ENCODE measurements at regions not wholly inside any gene's neighbourhood (a gene's known extent, or its start where the extent isn't known, plus 50 kb on each side); places are given as distances from the start of the nearest gene placed in this dataset.

GRCh38 chr2:223238301-223238700 is 186.3 kb downstream of the KCNE4 start:
- no peaks in the 10 kb centered on the region for H3K27me3 ChIP-seq (ENCODE audit: control insufficient read depth, insufficient read depth, low read length)
- no peak overlapping the region for H3K27ac ChIP-seq (ENCODE audit: low read length)
- no peaks in the 10 kb centered on the region for H3K27me3 Mint-ChIP-seq (ENCODE audit: low read depth in 2 of 2)
- H3K4me1 ChIP-seq (ENCODE audit: control insufficient read depth, insufficient read depth, low read length): no peaks in the 10 kb centered on the region
- intact Hi-C loops (cut with micrococcal nuclease): no loop called here
- H3K27ac Mint-ChIP-seq: no peak overlapping the region
- H3K36me3 ChIP-seq (ENCODE audit: control insufficient read depth, insufficient read depth, low read length): no peaks in the 10 kb centered on the region
- ATAC-seq (no peak), DNase-seq (no peak)
- 90% methylated on average over 2 of the region's 2 CpGs for WGBS (ENCODE audit: insufficient coverage)
- H3K4me3 ChIP-seq (ENCODE audit: low read length): no peak overlapping the region
- TF ChIP-seq CTCF (IDR thresholded peaks at IDR 0.05): no peak
- H3K9me3 ChIP-seq (ENCODE audit: control insufficient read depth, insufficient read depth, low read length): no peaks in the 10 kb centered on the region
- H3K36me3 Mint-ChIP-seq: no peaks in the 10 kb centered on the region
- peaks cover 9 to 12% of the 10 kb centered on the region in 2 donors for H3K9me3 Mint-ChIP-seq
- H3K4me3 Mint-ChIP-seq: no peak overlapping the region
- no peaks in the 10 kb centered on the region for H3K4me1 Mint-ChIP-seq

- intact Hi-C loops (cut with micrococcal nuclease): no loop called here
- no peaks in the 10 kb centered on the region for H3K4me1 ChIP-seq (ENCODE audit: control insufficient read depth, insufficient read depth, low read length)
- H3K36me3 Mint-ChIP-seq: no peaks in the 10 kb centered on the region
- no peaks in the 10 kb centered on the region for H3K9me3 ChIP-seq (ENCODE audit: control insufficient read depth, insufficient read depth, low read length)
- no peaks in the 10 kb centered on the region for H3K4me1 Mint-ChIP-seq
- ATAC-seq (no peak), DNase-seq (no peak)
- H3K9me3 Mint-ChIP-seq: peaks cover 8 to 9% of the 10 kb centered on the region in 2 donors
- H3K27me3 Mint-ChIP-seq (ENCODE audit: low read depth in 2 of 2): no peaks in the 10 kb centered on the region
- H3K27ac ChIP-seq (ENCODE audit: low read length): no peak overlapping the region
- H3K27ac Mint-ChIP-seq: no peak overlapping the region
- no peaks in the 10 kb centered on the region for H3K36me3 ChIP-seq (ENCODE audit: control insufficient read depth, insufficient read depth, low read length)
- no peak overlapping the region for H3K4me3 Mint-ChIP-seq
- H3K27me3 ChIP-seq (ENCODE audit: control insufficient read depth, insufficient read depth, low read length): no peaks in the 10 kb centered on the region
- no peak overlapping the region for H3K4me3 ChIP-seq (ENCODE audit: low read length)
- WGBS (ENCODE audit: insufficient coverage): 85% methylated on average over 2 of the region's 3 CpGs
- TF ChIP-seq CTCF (IDR thresholded peaks at IDR 0.05): no peak
Measured at GRCh38 chr2:223243233-223243632, 191.2 kb downstream of the KCNE4 start.

GRCh38 chr2:223247136-223247535 is 195.1 kb downstream of the KCNE4 start:
- intact Hi-C loops (cut with micrococcal nuclease): no loop called here
- H3K9me3 ChIP-seq (ENCODE audit: control insufficient read depth, insufficient read depth, low read length): no peaks in the 10 kb centered on the region
- no peak for TF ChIP-seq CTCF (IDR thresholded peaks at IDR 0.05)
- no peak overlapping the region for H3K27ac ChIP-seq (ENCODE audit: low read length)
- ATAC-seq (no peak), DNase-seq (no peak)
- no peaks in the 10 kb centered on the region for H3K27me3 Mint-ChIP-seq (ENCODE audit: low read depth in 2 of 2)
- H3K4me3 Mint-ChIP-seq: no peak overlapping the region
- no peak overlapping the region for H3K27ac Mint-ChIP-seq
- no peak overlapping the region for H3K4me3 ChIP-seq (ENCODE audit: low read length)
- peaks cover 7 to 8% of the 10 kb centered on the region in 2 donors for H3K9me3 Mint-ChIP-seq
- H3K4me1 ChIP-seq (ENCODE audit: control insufficient read depth, insufficient read depth, low read length): no peaks in the 10 kb centered on the region
- H3K4me1 Mint-ChIP-seq: no peaks in the 10 kb centered on the region
- H3K36me3 ChIP-seq (ENCODE audit: control insufficient read depth, insufficient read depth, low read length): no peaks in the 10 kb centered on the region
- H3K36me3 Mint-ChIP-seq: no peaks in the 10 kb centered on the region
- no peaks in the 10 kb centered on the region for H3K27me3 ChIP-seq (ENCODE audit: control insufficient read depth, insufficient read depth, low read length)
- WGBS (ENCODE audit: insufficient coverage): 100% methylated on average over 1 of the region's 3 CpGs

GRCh38 chr2:223251656-223252229 is 199.8 kb downstream of the KCNE4 start:
- Mint-ChIP-seq H3K9me3 (peaks cover 7 to 13% of the 10 kb centered on the region in 2 donors), H3K27ac (no peak overlapping the region), H3K27me3 (ENCODE audit: low read depth in 2 of 2) (no peaks in the 10 kb centered on the region), H3K4me3 (no peak overlapping the region), H3K36me3 (no peaks in the 10 kb centered on the region), H3K4me1 (no peaks in the 10 kb centered on the region)
- H3K27ac ChIP-seq (ENCODE audit: low read length): no peak overlapping the region
- H3K4me1 ChIP-seq (ENCODE audit: control insufficient read depth, insufficient read depth, low read length): no peaks in the 10 kb centered on the region
- no peak for DNase-seq
- 88% methylated on average over 10 of the region's 10 CpGs for WGBS (ENCODE audit: insufficient coverage)
- no peak for ATAC-seq
- no peak for TF ChIP-seq CTCF (IDR thresholded peaks at IDR 0.05)
- H3K9me3 ChIP-seq (ENCODE audit: control insufficient read depth, insufficient read depth, low read length): no peaks in the 10 kb centered on the region
- H3K4me3 ChIP-seq (ENCODE audit: low read length): no peak overlapping the region
- no peaks in the 10 kb centered on the region for H3K36me3 ChIP-seq (ENCODE audit: control insufficient read depth, insufficient read depth, low read length)
- intact Hi-C loops (cut with micrococcal nuclease): no loop called here
- H3K27me3 ChIP-seq (ENCODE audit: control insufficient read depth, insufficient read depth, low read length): no peaks in the 10 kb centered on the region
